ENCODE measurements at regions not wholly inside any gene's neighbourhood (a gene's known extent, or its start where the extent isn't known, plus 50 kb on each side); places are given as distances from the start of the nearest gene placed in this dataset.

- in situ Hi-C loops (cut with MboI; ENCODE audit: low pct_unique_long_range_greater_than_20kb, low sequenced_read_pairs, unreplicated experiment), result no loop called here
- peak; percentile 73 for TF ChIP-seq CTCF (IDR thresholded peaks at IDR 0.05; ENCODE audit: extremely low read depth, insufficient read depth, missing control alignments)
- DNase-seq (ENCODE audit: low spot score), result no peak
Observed at GRCh38 chr6:82006027-82006738, 241.4 kb downstream of the IBTK start.

- no peak for DNase-seq (ENCODE audit: low spot score)
- in situ Hi-C loops (cut with MboI; ENCODE audit: low pct_unique_long_range_greater_than_20kb, low sequenced_read_pairs, unreplicated experiment), result no loop called here
- TF ChIP-seq CTCF (IDR thresholded peaks at IDR 0.05; ENCODE audit: extremely low read depth, insufficient read depth, missing control alignments), result no peak
Observed at GRCh38 chr6:82000551-82000950, 247.0 kb downstream of the IBTK start.

- TF ChIP-seq CTCF (IDR thresholded peaks at IDR 0.05; ENCODE audit: extremely low read depth, insufficient read depth, missing control alignments), result no peak
- no peak for DNase-seq (ENCODE audit: low spot score)
- in situ Hi-C loops (cut with MboI; ENCODE audit: low pct_unique_long_range_greater_than_20kb, low sequenced_read_pairs, unreplicated experiment), result no loop called here
Observed at GRCh38 chr6:81999826-82000225, 247.3 kb upstream of the TENT5A start.

GRCh38 chr6:81999270-81999669, 246.8 kb upstream of the TENT5A start:
- in situ Hi-C loops (cut with MboI; ENCODE audit: low pct_unique_long_range_greater_than_20kb, low sequenced_read_pairs, unreplicated experiment), result no loop called here
- DNase-seq (ENCODE audit: low spot score), result no peak
- no peak for TF ChIP-seq CTCF (IDR thresholded peaks at IDR 0.05; ENCODE audit: extremely low read depth, insufficient read depth, missing control alignments)

- DNase-seq (ENCODE audit: low spot score), result no peak
Observed at GRCh38 chr6:81998432-81998831, 246.0 kb upstream of the TENT5A start.

DNA sequence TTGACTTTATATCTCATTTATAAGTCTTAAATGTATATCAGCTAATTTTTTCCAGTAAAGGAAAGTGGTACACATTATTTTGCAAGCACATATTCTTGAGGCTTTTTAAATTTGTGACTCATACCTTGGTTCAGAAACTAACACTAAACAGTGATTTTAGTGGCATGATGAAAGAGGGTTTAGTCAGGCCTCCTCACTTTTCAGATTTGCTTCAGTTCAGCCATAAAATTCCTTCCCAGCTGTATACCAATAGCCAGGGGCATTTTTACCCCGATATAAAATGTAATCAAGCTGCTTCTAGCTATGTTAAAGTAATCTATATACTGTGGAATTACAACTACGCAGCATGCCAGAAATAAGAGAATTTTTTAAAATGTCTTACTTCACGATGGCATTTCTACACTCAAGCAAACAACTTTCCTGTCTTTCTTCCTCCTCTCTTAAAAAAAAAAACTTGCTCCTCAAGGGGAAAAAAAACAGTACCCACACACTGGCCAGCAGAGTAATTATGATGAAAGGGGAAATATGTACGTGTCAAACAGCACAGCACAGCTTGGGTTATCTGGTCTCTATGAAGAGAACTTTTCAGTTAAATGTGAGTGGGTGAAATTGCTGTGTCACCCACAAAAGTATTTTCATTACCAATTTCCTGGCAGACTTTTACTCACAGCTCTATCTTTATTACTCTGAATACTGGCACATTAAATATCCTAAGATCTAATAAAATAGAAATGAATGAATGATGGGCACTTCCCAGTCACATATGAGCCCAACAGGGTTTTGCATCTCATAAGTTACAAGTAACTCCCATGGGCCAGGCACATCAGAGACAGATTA, 244.8 kb upstream of the TENT5A start:
- DNase-seq (ENCODE audit: low spot score), result peak; percentile 5
- in situ Hi-C loops (cut with MboI; ENCODE audit: low pct_unique_long_range_greater_than_20kb, low sequenced_read_pairs, unreplicated experiment), result no loop called here
- no peak for TF ChIP-seq CTCF (IDR thresholded peaks at IDR 0.05; ENCODE audit: extremely low read depth, insufficient read depth, missing control alignments)

More at GRCh38 chr6:81998432-81998831, 246.0 kb upstream of the TENT5A start:
- in situ Hi-C loops (cut with MboI; ENCODE audit: low pct_unique_long_range_greater_than_20kb, low sequenced_read_pairs, unreplicated experiment), result no loop called here
- TF ChIP-seq CTCF (IDR thresholded peaks at IDR 0.05; ENCODE audit: extremely low read depth, insufficient read depth, missing control alignments), result no peak
